D341Med (cell line): ENCODE measurements at regions not wholly inside any gene's neighbourhood (a gene's known extent, or its start where the extent isn't known, plus 50 kb on each side); places are given as distances from the start of the nearest gene placed in this dataset.

Experiments
- DNase-seq: peaks from one replicate; pipeline ENCODE4 v3.0.0; 2012; ENCODE audit warnings: low spot score

- no peak for DNase-seq
These were observed 104.7 kb downstream of the TSN start for GRCh38 chr2:121860033-121860757.

GRCh38 chr2:121860758-121861227 is 105.3 kb downstream of the TSN start:
- DNase-seq, result no peak

- DNase-seq, result no peak
These were observed 106.8 kb downstream of the TSN start for GRCh38 chr2:121862286-121862685.

GRCh38 chr2:121865914-121866313 is 110.5 kb downstream of the TSN start:
- no peak for DNase-seq

- no peak for DNase-seq
These were observed 111.3 kb downstream of the TSN start for GRCh38 chr2:121866789-121867188.

- DNase-seq, result no peak
These were observed 113.2 kb downstream of the TSN start for GRCh38 chr2:121868652-121869051.

- no peak for DNase-seq
These were observed 113.9 kb downstream of the TSN start for GRCh38 chr2:121869363-121869762.

- no peak for DNase-seq
These were observed 114.4 kb downstream of the TSN start for GRCh38 chr2:121869873-121870272.

GRCh38 chr2:121872651-121873050 is 117.2 kb downstream of the TSN start:
- DNase-seq, result no peak

- DNase-seq, result no peak
These were observed 118.4 kb downstream of the TSN start for GRCh38 chr2:121873864-121874263.

GRCh38 chr2:121875585-121876185 is 120.2 kb downstream of the TSN start:
- no peak for DNase-seq

GRCh38 chr2:121877366-121877765 is 121.9 kb downstream of the TSN start:
- DNase-seq, result no peak

GRCh38 chr2:121880283-121880682 is 124.8 kb downstream of the TSN start:
- DNase-seq, result no peak

- DNase-seq, result no peak
These were observed 125.6 kb downstream of the TSN start for GRCh38 chr2:121881038-121881437.

GRCh38 chr2:121881950-121882349 is 126.5 kb downstream of the TSN start:
- DNase-seq, result no peak

- no peak for DNase-seq
These were observed 128.6 kb downstream of the TSN start for GRCh38 chr2:121884078-121884477.

- DNase-seq, result no peak
These were observed 129.1 kb downstream of the TSN start for GRCh38 chr2:121884511-121884921.

GRCh38 chr2:121886059-121886458 is 130.6 kb downstream of the TSN start:
- DNase-seq, result no peak

GRCh38 chr2:121887513-121888188 is 132.2 kb downstream of the TSN start:
- no peak for DNase-seq

GRCh38 chr2:121888189-121888557 is 132.7 kb downstream of the TSN start:
- DNase-seq, result no peak

- DNase-seq, result no peak
These were observed 134.6 kb downstream of the TSN start for GRCh38 chr2:121890041-121890440.

- no peak for DNase-seq
These were observed 140.5 kb downstream of the TSN start for GRCh38 chr2:121895723-121896571.
